HEK293 (cell line): ENCODE measurements at regions not wholly inside any gene's neighbourhood (a gene's known extent, or its start where the extent isn't known, plus 50 kb on each side); places are given as distances from the start of the nearest gene placed in this dataset.
"Not testable (repeated sequence)": the region's sequence is repeated elsewhere in the genome, so short reads cannot be mapped to it uniquely, and the experiment has no call there.

Source experiments
- CTCF ChIA-PET: fragments of 350-600 bp; formaldehyde crosslinking; extraction: SDS; loops from one replicate; lab custom pipeline; 2021; ENCODE audit warnings: antibody characterized with exemption; lab: Yijun Ruan, JAX
- POLR2A ChIA-PET: fragments of 300-600 bp; formaldehyde crosslinking; extraction: SDS; loops from one replicate; lab custom pipeline; 2020; ENCODE audit warnings: antibody characterized with exemption, inconsistent platforms; lab: Yijun Ruan, JAX
- H3K27ac ChIP-seq: fragments of 200-500 bp; sonication (Bioruptor generic); 2 replicates; pipeline ENCODE4 v1.5.1; 2014; ENCODE audit warnings: low read depth, low read length, control low read depth, inconsistent platforms; ENCODE audit errors: extremely low read depth
- H3K36me3 ChIP-seq, 2 experiments: fragments of 200-500 bp in 1 of 2; sonication (Bioruptor generic) in 1 of 2; 1 replicate in 1 of 2; 2 replicates in 1 of 2; pipeline ENCODE4 v1.5.1; 2014 to 2017; ENCODE audit warnings: inconsistent platforms in 2 of 2, low read length in 2 of 2; ENCODE audit not compliant: control insufficient read depth in 2 of 2, insufficient read depth in 1 of 2
- H3K4me1 ChIP-seq: fragments of 200-500 bp; sonication (Bioruptor generic); 2 replicates; pipeline ENCODE4 v1.5.1; 2014; ENCODE audit warnings: mild to moderate bottlenecking, low read length, inconsistent platforms; ENCODE audit not compliant: control insufficient read depth, insufficient read depth
- H3K4me3 ChIP-seq: 2 replicates; pipeline ENCODE4 v1.5.1; 2011; ENCODE audit warnings: low read depth, mild to moderate bottlenecking, control low read depth, low read length, moderate library complexity
- H3K9me3 ChIP-seq: fragments of 200-500 bp; sonication (Bioruptor generic); 2 replicates; pipeline ENCODE4 v1.5.1; 2014; ENCODE audit warnings: low read depth, low read length, inconsistent platforms; ENCODE audit not compliant: control insufficient read depth, insufficient read depth
- MYNN ChIP-seq: fragments of 450-650 bp; formaldehyde crosslinking; IDR thresholded peaks from 2 replicates; pipeline ENCODE4 v1.5.1; 2016; ENCODE audit warnings: missing biosample characterization, missing genetic modification characterization, borderline replicate concordance
- REPIN1 ChIP-seq: fragments of 450-650 bp; formaldehyde crosslinking; IDR thresholded peaks from 2 replicates; pipeline ENCODE4 v1.5.1; 2017; ENCODE audit warnings: missing biosample characterization, missing genetic modification characterization, low read depth
- WT1 ChIP-seq: fragments of 450-650 bp; formaldehyde crosslinking; IDR thresholded peaks from 2 replicates; pipeline ENCODE4 v1.5.1; 2016; ENCODE audit warnings: missing biosample characterization, missing genetic modification characterization
- ZNF248 ChIP-seq: fragments of 450-650 bp; formaldehyde crosslinking; IDR thresholded peaks from 2 replicates; pipeline ENCODE4 v1.5.1; 2017; ENCODE audit warnings: missing biosample characterization, missing genetic modification characterization
- ZNF292 ChIP-seq: fragments of 450-650 bp; formaldehyde crosslinking; IDR thresholded peaks from 2 replicates; pipeline ENCODE4 v1.5.1; 2016; ENCODE audit warnings: low read depth, missing biosample characterization, missing genetic modification characterization, borderline replicate concordance
- ZNF350 ChIP-seq: fragments of 450-650 bp; formaldehyde crosslinking; IDR thresholded peaks from 2 replicates; pipeline ENCODE4 v1.5.0; 2017; ENCODE audit warnings: missing biosample characterization, mild to moderate bottlenecking, missing genetic modification characterization
- ZNF423 ChIP-seq: fragments of 450-650 bp; formaldehyde crosslinking; IDR thresholded peaks from 2 replicates; pipeline ENCODE4 v1.5.1; 2016; ENCODE audit warnings: missing biosample characterization, missing genetic modification characterization
- ZNF785 ChIP-seq: fragments of 450-650 bp; formaldehyde crosslinking; IDR thresholded peaks from 2 replicates; pipeline ENCODE4 v1.5.1; 2016; ENCODE audit warnings: missing biosample characterization, missing genetic modification characterization
- ZSCAN16 ChIP-seq: fragments of 450-650 bp; formaldehyde crosslinking; IDR thresholded peaks from 2 replicates; pipeline ENCODE4 v1.5.1; 2016; ENCODE audit warnings: missing biosample characterization, missing genetic modification characterization
- TF ChIP-seq, protein P1 (sequence below): fragments of 450-650 bp; formaldehyde crosslinking; IDR thresholded peaks from 2 replicates; pipeline ENCODE4 v1.5.1; 2016; ENCODE audit warnings: missing biosample characterization, missing genetic modification characterization

- H3K36me3 ChIP-seq = not testable (repeated sequence)
Measured at GRCh38 chr15:32307592-32307991, 95.5 kb downstream of the GOLGA8K start.

GRCh38 chr15:32276200-32276830 is 126.8 kb downstream of the GOLGA8K start:
- H3K9me3 ChIP-seq, H3K36me3 ChIP-seq, H3K4me3 ChIP-seq, H3K27ac ChIP-seq, H3K4me1 ChIP-seq, CTCF ChIA-PET, POLR2A ChIA-PET: not testable (repeated sequence)

More at GRCh38 chr15:32307592-32307991, 95.5 kb downstream of the GOLGA8K start:
- CTCF ChIA-PET, POLR2A ChIA-PET, H3K9me3 ChIP-seq, H3K4me3 ChIP-seq, H3K4me1 ChIP-seq, H3K27ac ChIP-seq: not testable (repeated sequence)

DNA sequence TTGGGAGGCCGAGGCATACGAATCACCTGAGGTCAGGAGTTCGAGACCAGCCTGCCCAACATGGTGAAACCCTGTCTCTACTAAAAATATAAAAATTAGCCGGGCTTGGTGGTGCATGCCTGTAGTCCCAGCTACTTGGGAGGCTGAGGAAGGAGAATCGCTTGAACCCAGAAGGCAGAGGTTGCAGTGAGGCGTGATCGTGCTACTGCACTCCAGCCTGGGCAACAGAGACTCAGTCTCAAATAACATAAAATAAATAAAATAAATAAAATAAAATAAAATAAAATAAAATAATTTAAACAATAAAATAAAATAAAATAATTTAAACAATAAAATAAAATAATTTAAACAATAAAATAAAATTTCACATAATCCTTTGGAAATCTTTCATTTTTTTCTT is 149.1 kb downstream of the GOLGA8K start:
- POLR2A ChIA-PET, H3K9me3 ChIP-seq, CTCF ChIA-PET, H3K27ac ChIP-seq, H3K4me3 ChIP-seq, H3K36me3 ChIP-seq, H3K4me1 ChIP-seq: not testable (repeated sequence)

GRCh38 chr15:32249207-32249606 is 153.9 kb downstream of the GOLGA8K start:
- POLR2A ChIA-PET, H3K9me3 ChIP-seq, H3K4me3 ChIP-seq, H3K36me3 ChIP-seq, H3K4me1 ChIP-seq, CTCF ChIA-PET, H3K27ac ChIP-seq: not testable (repeated sequence)

DNA sequence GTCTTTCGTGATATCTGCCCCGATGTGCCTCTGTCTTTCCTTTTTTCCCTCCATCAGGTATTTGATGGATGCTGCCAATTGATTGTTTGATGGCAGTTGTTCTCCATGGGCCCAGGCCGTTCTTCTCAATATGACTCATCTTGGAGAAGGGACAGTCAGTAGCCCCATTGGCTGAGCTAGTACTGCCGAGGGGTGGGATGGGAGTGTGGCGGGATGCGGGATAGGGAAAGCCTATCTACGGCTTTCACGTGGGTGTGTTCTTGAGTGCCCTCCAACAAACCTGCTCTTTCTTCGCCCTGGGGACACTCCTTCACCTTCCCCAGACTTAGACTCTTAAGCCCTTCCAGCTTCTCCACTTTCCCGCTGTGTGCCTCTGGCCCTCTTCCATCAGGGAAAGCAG is 159.4 kb downstream of the GOLGA8K start:
- H3K27ac ChIP-seq, POLR2A ChIA-PET, CTCF ChIA-PET: not testable (repeated sequence)

GRCh38 chr15:32242780-32243528 is 160.1 kb downstream of the GOLGA8K start:
- H3K4me1 ChIP-seq, POLR2A ChIA-PET, H3K27ac ChIP-seq, CTCF ChIA-PET, H3K4me3 ChIP-seq, H3K36me3 ChIP-seq, H3K9me3 ChIP-seq: not testable (repeated sequence)

More for the DNA sequence above, 159.4 kb downstream of the GOLGA8K start:
- not testable (repeated sequence) for H3K4me1 ChIP-seq, H3K9me3 ChIP-seq, H3K4me3 ChIP-seq, H3K36me3 ChIP-seq

- POLR2A ChIA-PET, H3K27ac ChIP-seq, H3K36me3 ChIP-seq, H3K9me3 ChIP-seq, CTCF ChIA-PET, H3K4me1 ChIP-seq, H3K4me3 ChIP-seq: not testable (repeated sequence)
Measured at GRCh38 chr15:32227410-32228114, 175.5 kb downstream of the GOLGA8K start.

- ChIA-PET CTCF (no interaction called here), POLR2A (no interaction called here)
- TF ChIP-seq REPIN1 (no peak), ZNF785 (tag by site-specific recombination) (no peak), ZSCAN16 (tag by site-specific recombination) (no peak), WT1 (tag by site-specific recombination) (no peak), ZNF350 (no peak), MYNN (no peak), ZNF248 (tag by site-specific recombination) (no peak), ZNF292 (tag by site-specific recombination) (no peak), ZNF423 (tag by site-specific recombination) (no peak)
- TF ChIP-seq, protein P1, sequence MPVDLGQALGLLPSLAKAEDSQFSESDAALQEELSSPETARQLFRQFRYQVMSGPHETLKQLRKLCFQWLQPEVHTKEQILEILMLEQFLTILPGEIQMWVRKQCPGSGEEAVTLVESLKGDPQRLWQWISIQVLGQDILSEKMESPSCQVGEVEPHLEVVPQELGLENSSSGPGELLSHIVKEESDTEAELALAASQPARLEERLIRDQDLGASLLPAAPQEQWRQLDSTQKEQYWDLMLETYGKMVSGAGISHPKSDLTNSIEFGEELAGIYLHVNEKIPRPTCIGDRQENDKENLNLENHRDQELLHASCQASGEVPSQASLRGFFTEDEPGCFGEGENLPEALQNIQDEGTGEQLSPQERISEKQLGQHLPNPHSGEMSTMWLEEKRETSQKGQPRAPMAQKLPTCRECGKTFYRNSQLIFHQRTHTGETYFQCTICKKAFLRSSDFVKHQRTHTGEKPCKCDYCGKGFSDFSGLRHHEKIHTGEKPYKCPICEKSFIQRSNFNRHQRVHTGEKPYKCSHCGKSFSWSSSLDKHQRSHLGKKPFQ (tag by site-specific recombination) = no peak
Measured at GRCh38 chr15:32222716-32223115, 180.4 kb downstream of the GOLGA8K start.

More at GRCh38 chr15:32222716-32223115, 180.4 kb downstream of the GOLGA8K start:
- Histone ChIP-seq H3K4me3 (no peak overlapping the region), H3K36me3 (no peaks in the 10 kb centered on the region), H3K4me1 (no peaks in the 10 kb centered on the region), H3K27ac (no peak overlapping the region), H3K9me3 (no peaks in the 10 kb centered on the region)
